Peyer's patch (tissue), 4 donors: ENCODE measurements at regions not wholly inside any gene's neighbourhood (a gene's known extent, or its start where the extent isn't known, plus 50 kb on each side); places are given as distances from the start of the nearest gene placed in this dataset.

Source experiments
- CTCF ChIP-seq, 6 experiments: fragments of 450-650 bp in 4 of 6; fragments of 200-600 bp in 2 of 6; sonication (generic) in 1 of 6; IDR thresholded peaks; one replicate each; pipeline ENCODE4 v1.5.1; 2017 to 2019; ENCODE audit warnings: antibody characterized with exemption in 6 of 6, mild to moderate bottlenecking in 3 of 6, moderate library complexity in 1 of 6
- POLR2A ChIP-seq, 2 donors: fragments of 450-650 bp; IDR thresholded peaks; one replicate each; pipeline ENCODE4 v1.5.1; 2017; ENCODE audit warnings: antibody characterized with exemption in 2 of 2, mild to moderate bottlenecking in 2 of 2, moderate library complexity in 2 of 2

- TF ChIP-seq CTCF (IDR thresholded peaks at IDR 0.05) (no peak), POLR2A (IDR thresholded peaks at IDR 0.05) (no peak)
These were observed 461.9 kb upstream of the NUDT12 start for GRCh38 chr5:104024538-104024937.
